Fibroblast of skin of left biceps (primary cell): ENCODE measurements at regions not wholly inside any gene's neighbourhood (a gene's known extent, or its start where the extent isn't known, plus 50 kb on each side); places are given as distances from the start of the nearest gene placed in this dataset.

Experiments
- DNase-seq, 2 experiments: peaks; one replicate each; pipeline ENCODE4 v3.0.0-alpha.2; 2013; ENCODE audit warnings: low read depth in 2 of 2

DNA sequence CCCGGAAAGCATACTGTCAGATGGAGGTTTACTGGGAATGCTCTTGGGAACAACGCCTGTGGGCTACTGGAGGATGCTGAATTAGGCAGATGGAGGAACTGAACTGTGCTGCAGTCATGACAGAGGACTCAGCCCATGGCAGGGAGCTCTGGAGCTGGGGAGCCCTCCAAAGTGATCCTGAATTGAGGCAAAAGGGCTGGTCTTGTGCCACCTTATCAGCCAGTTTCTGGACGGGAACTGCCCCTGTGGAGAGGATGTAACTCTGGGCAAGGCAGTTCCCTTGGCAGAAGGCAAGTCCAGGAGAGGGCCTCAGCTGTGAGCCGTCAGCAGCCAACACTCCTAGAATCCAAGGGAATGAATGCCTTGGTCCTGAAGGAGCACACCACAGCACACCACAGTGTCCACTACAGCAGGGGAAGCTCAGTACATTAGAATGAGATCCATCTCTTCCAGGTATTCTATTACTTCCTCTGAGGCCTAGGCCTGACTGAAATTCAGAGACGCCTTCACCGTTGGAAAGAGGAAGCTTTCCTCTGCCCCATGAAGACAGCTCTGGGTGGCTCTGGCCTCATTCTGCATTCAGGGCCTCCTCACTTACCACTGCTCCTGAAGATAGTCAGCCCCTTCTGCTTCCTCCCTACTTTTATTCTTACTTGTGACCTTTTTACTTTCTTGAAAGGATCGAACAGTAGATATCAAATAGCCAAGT, 139.6 kb upstream of the GPR26 start:
- no peak for DNase-seq

DNA sequence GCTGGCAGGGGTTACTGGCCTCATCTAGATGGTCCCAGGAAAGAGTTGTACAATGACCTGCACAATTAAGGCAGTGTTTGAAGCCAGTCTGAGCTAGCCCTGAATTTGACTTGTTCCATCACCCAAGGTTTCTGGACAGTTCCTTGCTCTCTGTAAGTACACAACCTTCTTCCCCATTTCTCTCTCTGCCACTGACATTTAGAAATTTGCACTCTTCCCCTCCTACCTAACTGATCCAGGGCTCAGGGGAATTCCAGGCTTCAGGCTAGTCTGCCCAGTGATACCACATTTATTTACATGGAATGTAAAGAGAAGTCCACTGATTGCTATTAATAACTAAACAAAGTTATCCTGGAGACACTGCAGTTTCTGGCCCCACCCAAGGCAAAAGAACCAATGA, 139.0 kb upstream of the GPR26 start:
- DNase-seq: no peak

- DNase-seq: no peak
Observed at GRCh38 chr10:123529146-123529760, 136.9 kb upstream of the GPR26 start.

- no peak for DNase-seq
Observed at GRCh38 chr10:123530166-123530870, 135.8 kb upstream of the GPR26 start.

DNA sequence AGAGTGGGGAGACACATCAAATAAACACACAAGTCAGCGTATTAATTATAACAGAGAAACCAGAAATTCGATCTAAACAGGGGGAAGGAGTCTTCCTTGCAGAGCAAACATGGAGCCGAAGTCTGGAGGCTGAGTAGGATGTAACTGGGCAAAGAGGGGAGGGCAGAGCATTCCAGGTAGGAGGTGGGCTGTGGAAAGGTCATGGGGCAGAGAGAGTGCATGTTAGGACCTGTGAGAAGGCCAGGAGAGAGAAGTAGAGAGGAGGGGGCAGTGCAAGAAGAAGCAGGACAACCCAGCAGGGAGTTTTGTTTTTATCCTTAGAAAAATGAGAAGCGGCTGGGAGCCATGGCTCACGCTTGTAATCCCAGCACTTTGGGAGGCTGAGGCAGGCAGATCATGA, 130.8 kb upstream of the GPR26 start:
- DNase-seq: no peak

DNA sequence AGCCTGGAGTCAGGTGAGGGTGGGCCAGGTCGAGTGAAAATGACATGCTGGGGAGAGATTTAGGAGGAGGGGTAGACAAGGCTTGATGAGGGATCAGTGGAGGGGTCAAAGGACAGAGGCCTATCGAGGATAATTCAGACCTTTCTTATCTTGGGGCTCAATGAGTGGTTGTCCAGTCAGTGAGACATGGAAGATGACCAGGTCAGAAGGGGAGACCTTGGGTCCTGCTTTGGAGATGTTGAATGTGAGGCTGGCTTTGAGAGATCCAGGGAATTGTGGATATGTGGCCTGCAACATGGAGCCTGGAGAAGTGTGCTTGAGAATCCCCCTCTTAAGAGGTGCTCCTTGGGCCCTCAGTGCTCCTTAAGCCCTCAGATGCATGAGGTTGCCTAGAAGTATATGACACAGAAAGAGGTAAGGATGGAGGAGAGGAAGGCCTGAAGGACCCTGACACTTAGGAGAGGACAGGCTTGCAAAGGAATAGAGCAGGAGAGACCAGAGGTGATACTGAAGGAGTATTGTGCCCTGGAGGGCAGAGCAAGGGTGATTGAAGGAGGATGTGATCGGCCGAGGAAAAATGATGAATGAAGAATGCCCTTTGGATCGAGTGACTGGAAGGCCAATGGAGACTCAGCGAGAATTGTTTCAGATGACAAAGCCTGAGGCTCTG, 129.8 kb upstream of the GPR26 start:
- DNase-seq: no peak

DNA sequence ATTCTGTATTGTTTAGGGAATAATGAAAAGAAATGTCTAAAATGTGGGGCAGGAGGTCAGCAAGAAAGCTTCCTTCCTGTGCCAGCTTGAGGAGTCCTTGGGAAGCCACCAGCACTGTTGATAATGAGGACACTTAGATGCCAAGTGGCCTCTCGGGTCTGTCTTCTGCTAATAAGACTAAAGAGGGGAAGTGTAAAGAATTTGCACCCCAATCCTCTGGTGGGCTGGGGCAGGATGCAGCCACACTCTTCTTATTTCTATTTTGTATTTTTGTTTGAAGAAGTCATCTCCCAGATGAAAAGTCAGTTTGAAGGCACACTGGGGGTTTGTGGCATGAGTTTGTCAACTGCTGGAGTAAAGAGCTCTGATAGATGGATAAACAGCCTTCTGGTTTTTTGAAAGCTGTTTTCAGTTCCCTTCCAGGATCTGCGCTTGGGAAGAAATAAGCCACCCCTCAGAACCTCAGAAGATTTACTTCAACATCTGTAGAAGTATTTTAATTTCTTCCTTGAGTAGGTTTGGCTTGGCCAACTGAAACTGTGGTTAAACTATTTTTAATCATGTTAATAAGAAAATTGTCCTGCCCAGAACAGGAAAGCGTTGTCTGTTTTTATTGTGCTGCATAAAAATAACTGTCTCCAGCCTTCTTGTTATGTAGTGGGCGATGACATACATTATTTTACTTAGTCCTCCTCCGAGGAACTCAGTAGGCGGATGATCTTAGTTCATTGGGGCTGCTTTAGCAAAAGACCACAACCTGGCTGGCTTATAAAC, 128.8 kb upstream of the GPR26 start:
- DNase-seq: no peak

DNA sequence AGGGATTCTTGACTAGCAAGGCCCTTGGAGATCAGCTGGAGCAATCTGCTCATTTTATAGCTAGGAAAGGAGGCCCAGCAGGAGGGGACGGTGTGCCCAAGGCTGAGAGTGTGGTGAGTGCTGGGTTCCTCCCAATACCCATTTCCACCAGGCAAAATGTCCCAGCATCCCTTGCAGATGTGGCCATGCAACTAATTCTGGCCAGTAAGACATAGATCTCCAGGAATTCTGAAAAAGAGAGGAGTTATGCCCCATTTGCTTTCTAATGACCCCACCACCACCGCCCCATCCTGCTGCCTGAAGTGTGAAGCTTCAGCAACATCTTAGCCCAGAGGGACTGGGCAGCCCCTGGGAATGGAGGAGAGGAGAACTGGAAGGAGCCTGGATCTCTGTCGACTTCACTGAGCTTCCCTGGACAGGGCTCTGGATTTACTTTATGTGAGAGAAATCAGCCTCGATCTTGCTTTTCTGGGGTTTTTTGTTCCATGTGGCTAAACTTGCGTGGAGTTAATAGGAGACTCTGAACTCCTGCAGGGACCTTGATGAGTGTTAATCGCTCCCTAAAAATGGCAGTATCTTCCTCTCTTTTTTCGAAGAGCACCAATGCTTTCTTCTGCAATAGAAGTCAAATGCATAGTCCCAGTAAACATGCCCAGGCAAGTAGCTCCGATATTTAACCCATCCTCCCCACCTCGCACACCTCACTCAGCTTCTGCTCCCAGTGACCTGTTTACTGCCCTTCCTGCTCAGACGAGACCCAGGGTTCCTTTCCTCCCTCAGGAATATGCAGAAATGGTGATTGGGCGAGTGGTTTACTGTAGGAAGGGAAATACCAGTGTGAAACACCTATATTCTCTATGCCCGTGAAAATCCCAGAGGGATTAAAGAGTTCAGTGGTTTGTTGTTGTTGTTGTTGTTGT, 127.5 kb upstream of the GPR26 start:
- DNase-seq: no peak

GRCh38 chr10:123544986-123545385, 121.2 kb upstream of the GPR26 start:
- no peak for DNase-seq

DNA sequence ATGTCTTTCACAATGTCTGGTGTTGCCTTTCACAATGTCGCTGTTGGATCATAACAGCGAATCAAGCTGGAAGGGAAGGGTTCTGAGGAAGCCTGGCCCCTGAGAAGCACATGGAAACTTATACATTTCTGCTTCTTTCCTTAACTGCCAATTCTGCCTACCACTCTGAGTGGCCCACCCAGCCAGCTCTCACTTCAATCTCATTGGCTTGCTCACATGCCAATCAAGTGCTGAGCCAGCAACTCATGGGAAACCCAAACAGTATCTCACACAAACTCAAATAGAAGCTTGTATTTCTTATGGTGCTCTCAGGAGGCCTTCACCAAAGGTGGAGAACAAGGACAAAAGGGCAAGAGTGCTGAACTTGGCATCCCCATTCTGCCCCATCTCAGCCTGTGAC, 117.4 kb upstream of the GPR26 start:
- DNase-seq: no peak

- no peak for DNase-seq
Observed at GRCh38 chr10:123549761-123550454, 116.2 kb upstream of the GPR26 start.

DNA sequence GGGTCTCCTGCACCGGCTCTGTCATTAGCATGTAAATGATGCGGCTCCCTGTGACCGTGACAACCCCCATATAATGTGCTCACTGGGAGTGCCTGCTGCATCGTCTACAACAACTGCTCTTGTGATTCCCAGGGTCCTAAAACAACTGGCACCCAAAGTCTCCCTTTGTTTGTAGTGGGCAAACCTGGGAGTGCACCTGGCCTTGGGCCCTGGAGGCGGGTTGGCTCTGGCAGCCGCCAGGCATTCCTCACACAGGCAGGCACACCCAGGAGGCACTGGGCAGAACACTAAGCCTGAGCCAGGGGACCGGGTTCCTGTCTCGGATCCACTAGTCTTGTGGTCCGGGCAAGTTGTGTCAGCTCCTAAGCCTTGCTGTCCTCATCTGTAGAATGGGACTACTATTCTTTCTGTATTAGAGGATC, 115.5 kb upstream of the GPR26 start:
- no peak for DNase-seq

GRCh38 chr10:123551259-123551658, 114.9 kb upstream of the GPR26 start:
- DNase-seq: no peak

DNA sequence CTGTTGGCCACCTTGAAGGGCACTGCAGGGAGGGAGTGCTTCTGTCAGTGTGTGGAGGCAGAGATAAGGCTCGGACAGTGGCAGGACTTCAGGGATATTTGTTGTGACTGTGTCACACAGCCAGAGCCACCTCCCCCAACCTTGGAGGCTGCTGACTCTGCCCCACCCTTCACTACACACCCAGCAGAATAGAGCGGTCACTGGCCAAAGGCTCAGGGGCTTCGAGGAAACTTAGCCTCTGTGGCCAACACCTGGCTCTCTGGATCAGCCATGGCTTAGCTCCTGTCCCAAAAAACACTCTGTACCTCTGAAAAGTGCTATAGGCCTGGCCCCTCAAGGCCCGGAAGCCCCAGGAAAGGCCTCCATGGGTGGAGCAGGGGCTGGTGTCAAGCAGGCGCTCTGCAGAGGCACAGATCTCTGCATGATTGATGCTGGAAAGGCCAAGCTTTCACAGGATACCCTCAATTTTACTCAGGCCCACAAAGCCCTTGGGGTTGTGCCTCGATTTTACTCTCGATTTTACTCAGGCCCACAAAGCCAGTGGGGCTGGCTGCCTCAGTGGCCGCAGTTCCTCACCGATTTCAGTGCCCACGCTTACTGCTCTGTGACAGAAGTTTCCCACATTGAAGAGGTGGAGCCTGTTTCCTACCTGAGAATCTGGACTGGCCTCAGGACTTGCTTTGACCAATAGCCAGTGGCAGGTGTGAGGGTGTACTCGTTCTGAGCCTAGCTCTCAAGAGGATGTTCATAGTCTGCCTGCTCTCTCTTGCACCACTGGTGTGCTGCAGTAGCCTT, 113.2 kb upstream of the GPR26 start:
- no peak for DNase-seq

- no peak for DNase-seq
Observed at GRCh38 chr10:123553810-123554430, 112.2 kb upstream of the GPR26 start.

DNA sequence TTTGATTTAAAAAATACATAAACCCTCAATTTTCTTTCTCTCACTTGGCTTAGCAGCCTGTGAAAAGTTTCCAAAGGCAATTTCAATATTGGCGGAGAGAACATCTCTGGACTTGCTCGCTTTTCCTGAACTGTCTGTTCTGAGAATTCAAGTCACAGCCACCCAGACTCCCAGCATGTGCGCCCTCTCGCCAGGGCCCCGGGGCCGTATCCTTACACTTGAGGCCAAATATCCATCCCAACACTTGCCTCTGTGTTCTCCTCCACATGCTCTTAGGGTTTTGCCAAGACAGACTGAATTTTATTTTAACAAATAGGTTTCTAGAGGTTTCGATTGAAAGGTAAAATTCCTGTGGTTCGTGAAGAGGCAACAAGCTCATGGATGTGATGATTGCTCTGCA, 111.5 kb upstream of the GPR26 start:
- DNase-seq: no peak

DNA sequence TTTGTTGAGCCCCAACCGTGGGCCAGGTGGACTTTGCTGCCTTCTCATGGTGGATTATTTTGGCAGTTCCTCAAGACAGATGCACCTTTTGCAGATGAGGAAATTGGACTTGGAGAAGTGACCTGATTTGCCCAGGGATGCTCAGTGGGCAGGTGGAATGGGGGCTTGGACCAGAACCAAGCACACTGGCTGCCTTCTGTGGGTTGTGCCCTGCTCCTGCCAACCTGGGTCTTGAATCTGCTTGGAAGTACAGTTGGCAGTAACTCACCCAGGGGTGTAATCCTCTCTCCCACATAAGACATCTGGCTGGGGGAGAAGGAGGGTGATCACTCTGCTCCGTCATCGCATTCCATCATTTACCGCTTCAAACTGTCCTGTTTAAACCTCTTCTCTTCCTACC, 110.5 kb upstream of the GPR26 start:
- DNase-seq: no peak

GRCh38 chr10:123556049-123556448, 110.1 kb upstream of the GPR26 start:
- no peak for DNase-seq

- DNase-seq: no peak
Observed at GRCh38 chr10:123556736-123557135, 109.4 kb upstream of the GPR26 start.
